ENCODE measurements at regions not wholly inside any gene's neighbourhood (a gene's known extent, or its start where the extent isn't known, plus 50 kb on each side); places are given as distances from the start of the nearest gene placed in this dataset.

- Mint-ChIP-seq H3K4me3 (ENCODE audit: low read depth, unreplicated experiment) (no peak overlapping the region), H3K36me3 (ENCODE audit: insufficient read depth, unreplicated experiment) (no peaks in the 10 kb centered on the region), H3K4me1 (ENCODE audit: low read depth, unreplicated experiment) (peaks cover 37% of the 10 kb centered on the region), H3K27ac (ENCODE audit: unreplicated experiment) (no peak overlapping the region), H3K27me3 (ENCODE audit: unreplicated experiment) (no peaks in the 10 kb centered on the region), H3K9me3 (ENCODE audit: low read depth, unreplicated experiment) (no peaks in the 10 kb centered on the region)
- DNase-seq: no peak
- no peak for TF ChIP-seq CTCF (IDR thresholded peaks at IDR 0.05; ENCODE audit: unreplicated experiment)
- intact Hi-C loops (cut with micrococcal nuclease; ENCODE audit: unreplicated experiment): no loop called here
- no TSS peak for BruUV-seq (replicated peaks)
- CTCF ChIA-PET: no interaction called here
These were observed 508.2 kb downstream of the METTL15 start for GRCh38 chr11:28616160-28616965.

- CTCF ChIA-PET: no interaction called here
- intact Hi-C loops (cut with micrococcal nuclease; ENCODE audit: unreplicated experiment): no loop called here
- BruUV-seq (replicated peaks): no TSS peak
These were observed 507.4 kb downstream of the METTL15 start for GRCh38 chr11:28615542-28615941.

GRCh38 chr11:28606930-28607329 lies 498.7 kb downstream of the METTL15 start:
- no peaks in the 10 kb centered on the region for H3K27me3 Mint-ChIP-seq (ENCODE audit: unreplicated experiment)
- DNase-seq: no peak
- H3K9me3 Mint-ChIP-seq (ENCODE audit: low read depth, unreplicated experiment): peaks cover 13% of the 10 kb centered on the region
- no peaks in the 10 kb centered on the region for H3K4me1 Mint-ChIP-seq (ENCODE audit: low read depth, unreplicated experiment)
- CTCF ChIA-PET: no interaction called here
- no peaks in the 10 kb centered on the region for H3K36me3 Mint-ChIP-seq (ENCODE audit: insufficient read depth, unreplicated experiment)
- H3K4me3 Mint-ChIP-seq (ENCODE audit: low read depth, unreplicated experiment): no peak overlapping the region
- intact Hi-C loops (cut with micrococcal nuclease; ENCODE audit: unreplicated experiment): no loop called here
- BruUV-seq (replicated peaks): no TSS peak
- H3K27ac Mint-ChIP-seq (ENCODE audit: unreplicated experiment): no peak overlapping the region
- no peak for TF ChIP-seq CTCF (IDR thresholded peaks at IDR 0.05; ENCODE audit: unreplicated experiment)

More at GRCh38 chr11:28615542-28615941, 507.4 kb downstream of the METTL15 start:
- no peak for TF ChIP-seq CTCF (IDR thresholded peaks at IDR 0.05; ENCODE audit: unreplicated experiment)
- Mint-ChIP-seq H3K9me3 (ENCODE audit: low read depth, unreplicated experiment) (no peaks in the 10 kb centered on the region), H3K36me3 (ENCODE audit: insufficient read depth, unreplicated experiment) (no peaks in the 10 kb centered on the region), H3K4me3 (ENCODE audit: low read depth, unreplicated experiment) (no peak overlapping the region), H3K27me3 (ENCODE audit: unreplicated experiment) (no peaks in the 10 kb centered on the region), H3K27ac (ENCODE audit: unreplicated experiment) (no peak overlapping the region), H3K4me1 (ENCODE audit: low read depth, unreplicated experiment) (peaks cover 29% of the 10 kb centered on the region)
- no peak for DNase-seq

- DNase-seq: no peak
- H3K27ac Mint-ChIP-seq (ENCODE audit: unreplicated experiment): no peak overlapping the region
- no peak overlapping the region for H3K4me3 Mint-ChIP-seq (ENCODE audit: low read depth, unreplicated experiment)
- no peak for TF ChIP-seq CTCF (IDR thresholded peaks at IDR 0.05; ENCODE audit: unreplicated experiment)
- H3K4me1 Mint-ChIP-seq (ENCODE audit: low read depth, unreplicated experiment): no peaks in the 10 kb centered on the region
- no TSS peak for BruUV-seq (replicated peaks)
- H3K9me3 Mint-ChIP-seq (ENCODE audit: low read depth, unreplicated experiment): peaks cover 12% of the 10 kb centered on the region
- H3K36me3 Mint-ChIP-seq (ENCODE audit: insufficient read depth, unreplicated experiment): no peaks in the 10 kb centered on the region
- no peaks in the 10 kb centered on the region for H3K27me3 Mint-ChIP-seq (ENCODE audit: unreplicated experiment)
- intact Hi-C loops (cut with micrococcal nuclease; ENCODE audit: unreplicated experiment): no loop called here
- CTCF ChIA-PET: no interaction called here
These were observed 491.5 kb downstream of the METTL15 start for GRCh38 chr11:28599656-28600055.

Data from Calu3 (cell line).